GM12878 (cell line): ENCODE measurements at regions not wholly inside any gene's neighbourhood (a gene's known extent, or its start where the extent isn't known, plus 50 kb on each side); places are given as distances from the start of the nearest gene placed in this dataset.

Experiments used
- ATAC-seq: fragments of 200-7000 bp; cut with Tn5 transposase; 3 replicates; pipeline ENCODE4 v1.9.1; 2020; ENCODE audit warnings: mild to moderate bottlenecking, moderate library complexity
- BruUV-seq: library from RNA; stranded (reverse); fragments of 400-500 nt; replicated peaks from 2 replicates; lab custom pipeline; 2021; lab: Mats Ljungman, UMichigan
- CTCF ChIA-PET: fragments of 300-600 bp; sonication (Branson Sonifier 250); formaldehyde crosslinking; extraction: SDS; loops from one replicate; lab custom pipeline; 2021; ENCODE audit warnings: inconsistent platforms; lab: Yijun Ruan, JAX
- POLR2A ChIA-PET: fragments of 350-600 bp; formaldehyde crosslinking; extraction: SDS; loops from one replicate; lab custom pipeline; 2021; ENCODE audit warnings: inconsistent platforms; lab: Charles Lee
- RAD21 ChIA-PET: fragments of 300-600 bp; sonication (Branson Sonifier 250); formaldehyde crosslinking; loops from one replicate; lab custom pipeline; 2023; ENCODE audit warnings: antibody characterized with exemption; ENCODE audit not compliant: unreplicated experiment; lab: Charles Lee
- SMC1A ChIA-PET: fragments of 300-600 bp; sonication (Branson Sonifier 250); formaldehyde crosslinking; loops from one replicate; lab custom pipeline; 2023; ENCODE audit not compliant: unreplicated experiment, uncharacterized antibody; lab: Charles Lee
- DNase-seq: peaks from one replicate; pipeline ENCODE4 v3.0.0-alpha.2; 2011; ENCODE audit warnings: low read depth, low spot score
- FAIRE-seq: peaks from 3 replicates; lab custom pipeline; 2011; peaks lifted over from hg19 to GRCh38; lab: Jason Lieb, UNC
- H2AFZ ChIP-seq: 2 replicates; pipeline ENCODE4 v1.6.0; 2011; ENCODE audit warnings: low read depth, low read length, control low read depth; ENCODE audit not compliant: control insufficient read depth
- H3K27ac ChIP-seq: 2 replicates; pipeline ENCODE4 v1.5.1; 2011; ENCODE audit warnings: control low read depth; ENCODE audit not compliant: control insufficient read depth, insufficient read depth
- H3K27me3 ChIP-seq, 2 experiments: replicated peaks in 1 of 2; 2 replicates each; pipeline versions ENCODE4 v1.6.0 to v1.6.1; 2011; ENCODE audit warnings: low read length in 1 of 2; ENCODE audit not compliant: control insufficient read depth in 2 of 2, insufficient read depth in 2 of 2
- H3K36me3 ChIP-seq, 2 experiments: 2 replicates each; pipeline ENCODE4 v1.5.1; 2011; ENCODE audit warnings: low read length in 1 of 2; ENCODE audit not compliant: control insufficient read depth in 2 of 2, insufficient read depth in 2 of 2
- H3K4me1 ChIP-seq: 2 replicates; pipeline ENCODE4 v1.6.1; 2011; ENCODE audit warnings: mild to moderate bottlenecking, low read length, moderate library complexity, mixed read lengths; ENCODE audit not compliant: control insufficient read depth, insufficient read depth
- H3K4me2 ChIP-seq: 2 replicates; pipeline ENCODE4 v1.6.0; 2011; ENCODE audit warnings: control low read depth; ENCODE audit not compliant: control insufficient read depth, insufficient read depth
- H3K4me3 ChIP-seq: fragments of 200-600 bp; sonication (generic); 2 replicates; pipeline ENCODE4 v1.5.1; 2016
- H3K79me2 ChIP-seq: 2 replicates; pipeline ENCODE4 v1.6.0; 2011; ENCODE audit warnings: low read length; ENCODE audit not compliant: control insufficient read depth, insufficient read depth
- H3K9ac ChIP-seq: 2 replicates; pipeline ENCODE4 v1.8.0; 2011; ENCODE audit warnings: low read length, control low read depth, mixed read lengths; ENCODE audit not compliant: control insufficient read depth, insufficient read depth
- H3K9me3 ChIP-seq: replicated peaks from 3 replicates; pipeline ENCODE4 v1.5.1; 2011; ENCODE audit warnings: mild to moderate bottlenecking, low read length; ENCODE audit not compliant: control insufficient read depth, insufficient read depth
- H4K20me1 ChIP-seq: 2 replicates; pipeline ENCODE4 v1.6.0; 2011; ENCODE audit not compliant: control insufficient read depth, insufficient read depth
- CBFB ChIP-seq: IDR thresholded peaks from 2 replicates; pipeline ENCODE4 v1.6.1; 2016; ENCODE audit warnings: antibody characterized with exemption, low read depth
- JUND ChIP-seq: IDR thresholded peaks from 2 replicates; pipeline ENCODE4 v1.6.1; 2012; ENCODE audit warnings: low read depth, mild to moderate bottlenecking, low read length, improper control_type of control experiment, moderate library complexity
- MAX ChIP-seq: IDR thresholded peaks from 2 replicates; pipeline ENCODE4 v1.6.1; 2012; ENCODE audit warnings: low read depth, low read length, improper control_type of control experiment
- RBBP5 ChIP-seq: fragments of 200-600 bp; sonication (generic); conservative IDR thresholded peaks from 2 replicates; pipeline ENCODE4 v1.6.1; 2016
- SMAD1 ChIP-seq: fragments of 450-650 bp; IDR thresholded peaks from 2 replicates; pipeline ENCODE4 v1.6.1; 2018; ENCODE audit warnings: mild to moderate bottlenecking, low read depth; ENCODE audit not compliant: partially characterized antibody
- SMARCA5 ChIP-seq: fragments of 450-650 bp; IDR thresholded peaks from 2 replicates; pipeline ENCODE4 v1.6.1; 2017; ENCODE audit warnings: mild to moderate bottlenecking
- TCF3 ChIP-seq: IDR thresholded peaks from 2 replicates; pipeline ENCODE4 v1.6.1; 2012; ENCODE audit warnings: low read depth, mild to moderate bottlenecking, low read length, borderline replicate concordance; ENCODE audit not compliant: insufficient read depth
- YBX1 ChIP-seq: fragments of 450-650 bp; IDR thresholded peaks from 2 replicates; pipeline ENCODE4 v1.6.1; 2016; ENCODE audit warnings: antibody characterized with exemption
- ZNF274 ChIP-seq: IDR thresholded peaks from one replicate; pipeline ENCODE4 v1.8.0; 2011; ENCODE audit not compliant: insufficient read length, insufficient read depth
- ZNF592 ChIP-seq: fragments of 450-650 bp; IDR thresholded peaks from 2 replicates; pipeline ENCODE4 v1.6.1; 2017; ENCODE audit warnings: mild to moderate bottlenecking, moderate library complexity
- WGBS: methylation state at CpG from one replicate; pipeline ENCODE4 v1.1.6; 2016; ENCODE audit warnings: low lambda C conversion rate; ENCODE audit not compliant: insufficient replicate concordance, insufficient coverage; ENCODE audit errors: missing lambda C conversion rate; 5-methylcytosine and 5-hydroxymethylcytosine counted together
- in situ Hi-C: fragments of 300-500 bp; cut with MboI; formaldehyde crosslinking; loops from 9 replicates; pipeline ENCODE4 v1.14.3; 2018; ENCODE audit warnings: mixed read lengths
- intact Hi-C: fragments of 100-400 bp; cut with micrococcal nuclease; formaldehyde crosslinking; loops from one replicate; pipeline ENCODE4 v1.14.2; 2022; ENCODE audit not compliant: unreplicated experiment

- H3K27me3 ChIP-seq = no peaks in the 10 kb centered on the region; a peak in 1 of 4 replicates
- H3K27ac ChIP-seq = no peak overlapping the region
- TF ChIP-seq SMARCA5 = no peak
- BruUV-seq = no TSS peak
- FAIRE-seq (no peak), ATAC-seq (no peak), DNase-seq (no peak)
- in situ Hi-C loops (no loop called here), intact Hi-C loops (no loop called here)
- no peaks in the 10 kb centered on the region for H3K36me3 ChIP-seq
- CTCF ChIA-PET = no interaction called here
- RAD21 ChIA-PET = no interaction called here
- no peak overlapping the region for H2AFZ ChIP-seq
- H4K20me1 ChIP-seq = no peaks in the 10 kb centered on the region
- H3K79me2 ChIP-seq = no peaks in the 10 kb centered on the region
- no peak overlapping the region for H3K9ac ChIP-seq
- H3K4me2 ChIP-seq = no peak overlapping the region
- POLR2A ChIA-PET = no interaction called here
- no peaks in the 10 kb centered on the region for H3K4me1 ChIP-seq
- 25% methylated on average over 5 of the region's 5 CpGs for WGBS
- SMC1A ChIA-PET = interaction anchor here (0.6 kb wide), 1 partner anchor 943 kb away, joined by 3 read pairs; no protein-coding TSS in a partner anchor
- H3K4me3 ChIP-seq = no peak overlapping the region
- no peaks in the 10 kb centered on the region for H3K9me3 ChIP-seq
These were observed 218.8 kb downstream of the TFAP2A start for GRCh38 chr6:10196090-10196489.

GRCh38 chr6:10194816-10195672 is 219.8 kb downstream of the TFAP2A start:
- no peaks in the 10 kb centered on the region; a peak in 1 of 4 replicates for H3K27me3 ChIP-seq
- no peak for FAIRE-seq
- H3K9me3 ChIP-seq = no peaks in the 10 kb centered on the region
- in situ Hi-C loops = no loop called here
- POLR2A ChIA-PET = no interaction called here
- no peak for ATAC-seq
- BruUV-seq = no TSS peak
- H3K79me2 ChIP-seq = no peaks in the 10 kb centered on the region
- WGBS = 43% methylated on average over 5 of the region's 5 CpGs
- no peak for DNase-seq
- TF ChIP-seq ZNF592 = no peak
- no peak for TF ChIP-seq JUND
- no peak for TF ChIP-seq RBBP5
- no peak for TF ChIP-seq ZNF274
- no peak for TF ChIP-seq TCF3
- no peak for TF ChIP-seq MAX
- TF ChIP-seq YBX1 = no peak
- TF ChIP-seq SMAD1 = no peak
- no peak for TF ChIP-seq CBFB
- TF ChIP-seq, all 136 proteins: peak for 0
- Histone ChIP-seq H3K4me3 (no peak overlapping the region), H4K20me1 (no peaks in the 10 kb centered on the region), H3K4me2 (no peak overlapping the region), H3K9ac (no peak overlapping the region), H2AFZ (no peak overlapping the region), H3K27ac (no peak overlapping the region), H3K36me3 (no peaks in the 10 kb centered on the region), H3K4me1 (no peaks in the 10 kb centered on the region)
- ChIA-PET RAD21 (no interaction called here), SMC1A (interaction anchor here (0.9 kb wide), 1 partner anchor 22 kb away, joined by 3 read pairs; no protein-coding TSS in a partner anchor), CTCF (no interaction called here)
- intact Hi-C loops = no loop called here
